Left renal cortex interstitium (tissue), 4 donors: ENCODE measurements at regions not wholly inside any gene's neighbourhood (a gene's known extent, or its start where the extent isn't known, plus 50 kb on each side); places are given as distances from the start of the nearest gene placed in this dataset.

Source experiments
- DNase-seq, 4 donors: peaks; one replicate each; pipeline ENCODE4 v3.0.0-alpha.2; 2013; ENCODE audit warnings: low read depth in 4 of 4, low spot score in 2 of 4, missing footprints in 1 of 4

DNA sequence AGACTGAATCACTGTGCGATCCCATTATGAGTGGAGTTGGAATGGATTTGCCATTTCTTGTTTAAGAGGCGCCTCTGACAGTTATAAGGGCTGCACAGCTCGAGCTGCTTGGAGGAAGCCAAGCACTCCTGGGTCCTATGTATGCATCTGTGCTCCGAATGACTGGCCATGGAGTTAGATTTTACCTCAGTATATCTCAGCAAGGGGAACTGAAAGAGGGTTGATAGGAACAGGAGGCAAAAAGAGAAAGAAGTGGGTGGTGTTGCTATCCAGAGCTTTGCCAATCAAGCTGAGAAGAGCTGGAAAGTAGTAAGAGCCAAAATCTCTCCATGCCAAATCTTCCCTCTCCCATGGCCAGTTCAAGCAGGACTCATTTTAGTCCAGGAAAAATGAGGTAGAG is 632.0 kb upstream of the KIRREL3 start:
- no peak for DNase-seq

DNA sequence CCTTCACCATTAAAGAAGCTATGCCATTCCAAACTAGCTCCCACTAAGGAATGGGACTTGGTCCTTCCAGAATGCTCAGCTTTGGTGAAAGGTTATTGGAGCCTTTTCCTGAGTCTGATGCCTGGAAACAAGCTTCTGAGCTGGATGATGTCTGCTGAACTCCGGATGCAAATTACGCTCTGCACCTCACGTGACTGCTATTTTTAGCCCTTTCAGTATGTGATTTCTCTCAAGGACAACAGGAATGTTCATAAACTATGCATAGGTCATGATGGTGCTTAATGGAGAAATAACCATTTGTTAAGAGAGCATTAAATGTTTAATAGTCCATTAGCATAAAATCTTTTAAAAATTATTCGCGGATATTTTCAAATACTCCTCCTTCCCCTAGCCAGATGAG is 631.4 kb upstream of the KIRREL3 start:
- DNase-seq, result no peak

DNA sequence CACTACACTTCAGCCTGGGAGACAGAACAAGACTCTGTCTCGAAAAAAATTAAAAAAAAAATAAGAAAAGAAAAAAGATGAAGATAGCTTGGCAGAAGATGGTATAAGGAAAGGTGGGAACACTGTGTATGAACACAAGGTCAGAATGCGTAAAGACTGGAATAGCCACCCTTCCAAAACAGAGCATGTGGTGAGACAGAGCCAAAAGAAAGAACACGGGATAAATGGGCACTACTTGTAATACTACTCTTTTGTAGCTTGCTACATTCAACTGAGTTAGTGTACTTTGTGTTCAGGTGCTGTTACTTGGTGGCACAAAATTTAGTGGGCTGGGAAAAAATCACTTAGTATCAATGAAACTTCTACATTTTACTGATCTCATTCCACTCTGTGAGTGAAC is 628.6 kb upstream of the KIRREL3 start:
- DNase-seq, result no peak

DNA sequence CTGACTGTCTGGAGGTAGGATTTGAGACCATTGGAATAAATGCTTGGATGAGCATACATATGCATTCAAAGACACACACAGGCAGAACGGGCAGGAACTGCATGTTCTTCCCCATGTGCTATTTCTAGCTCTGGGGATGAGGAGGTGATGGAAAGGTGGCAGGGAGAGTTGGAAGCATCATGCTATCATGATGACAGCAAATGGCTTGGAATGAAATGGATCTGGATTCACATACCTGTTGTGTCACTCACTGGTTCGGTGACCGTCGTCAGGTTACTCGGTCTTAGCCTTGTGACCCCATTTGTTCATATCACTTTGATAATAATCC is 627.9 kb upstream of the KIRREL3 start:
- no peak for DNase-seq

DNA sequence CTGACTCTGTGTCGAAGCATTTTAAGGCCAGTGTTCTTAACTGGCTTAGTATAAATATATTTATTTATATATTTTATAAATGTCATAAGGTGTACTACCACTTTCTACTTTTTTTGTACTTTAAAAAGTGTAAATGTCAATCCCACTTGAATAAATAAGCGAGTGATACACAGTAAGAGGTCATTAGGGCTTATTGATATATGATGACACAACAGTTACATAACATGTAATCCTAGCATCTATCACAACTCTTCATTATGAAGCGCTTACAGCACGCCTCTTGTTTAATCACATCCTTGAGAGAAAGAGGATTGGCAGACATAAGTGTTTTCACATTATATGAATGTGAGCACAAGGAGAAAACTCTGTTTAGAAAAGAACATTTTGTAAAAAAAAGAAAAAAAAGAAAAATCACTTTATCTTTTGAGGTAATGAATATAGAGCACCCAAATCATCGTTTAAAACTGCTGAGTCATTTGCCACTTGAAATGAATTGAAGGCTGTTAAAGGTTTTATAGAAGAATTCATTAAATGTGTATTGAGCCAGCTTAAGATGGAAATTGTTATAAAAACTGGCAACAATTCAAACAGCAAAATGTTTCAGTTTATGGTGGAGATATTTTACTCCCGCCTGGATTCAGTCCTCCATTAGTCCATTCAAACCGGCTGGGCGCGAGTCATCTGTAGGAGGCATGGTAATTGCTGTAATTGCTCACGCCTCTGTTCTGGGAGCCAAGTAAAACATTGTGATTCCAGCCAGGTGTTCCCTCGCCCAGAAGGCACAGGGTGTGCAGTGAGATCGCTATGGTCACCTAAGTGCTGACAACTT is 627.3 kb upstream of the KIRREL3 start:
- DNase-seq, result no peak

DNA sequence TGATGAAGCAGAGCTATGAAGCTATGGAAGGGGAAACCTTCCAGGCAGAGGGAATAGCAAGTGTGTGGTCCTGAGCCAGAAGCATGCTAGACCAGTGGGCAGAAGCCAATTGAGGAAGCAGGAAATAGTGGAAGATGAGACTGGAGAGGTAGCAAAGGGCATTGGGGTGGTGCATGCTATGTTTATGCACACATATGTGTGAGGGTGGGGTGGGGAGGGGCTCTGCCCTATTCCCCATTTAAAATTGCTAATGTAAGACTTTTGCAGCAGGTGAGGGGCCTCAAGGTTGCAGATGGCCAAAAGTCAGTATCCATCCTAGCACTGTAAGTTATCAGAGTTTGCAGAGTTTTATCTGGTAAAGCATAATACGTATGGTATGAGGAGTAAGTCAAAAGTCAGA is 626.6 kb upstream of the KIRREL3 start:
- DNase-seq, result no peak

DNA sequence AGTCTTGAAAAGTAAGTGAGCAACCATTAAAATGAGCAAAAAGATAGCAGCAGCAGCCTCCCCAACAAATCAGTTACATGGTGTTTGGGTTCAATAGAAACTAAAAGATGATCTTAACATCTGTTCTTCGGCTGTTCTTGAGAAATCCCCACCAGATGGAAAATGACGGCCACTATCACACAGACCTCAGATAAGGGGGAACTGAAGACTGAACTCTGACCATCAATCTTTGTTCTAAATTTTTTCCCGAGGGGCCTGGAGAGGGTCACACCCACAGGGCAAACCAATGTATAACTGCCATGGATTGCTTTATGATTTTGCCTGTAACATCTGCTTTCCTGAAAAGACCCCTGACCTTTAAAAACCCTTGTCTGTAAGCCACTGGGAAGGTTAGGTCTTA is 624.8 kb upstream of the KIRREL3 start:
- DNase-seq, result no peak

DNA sequence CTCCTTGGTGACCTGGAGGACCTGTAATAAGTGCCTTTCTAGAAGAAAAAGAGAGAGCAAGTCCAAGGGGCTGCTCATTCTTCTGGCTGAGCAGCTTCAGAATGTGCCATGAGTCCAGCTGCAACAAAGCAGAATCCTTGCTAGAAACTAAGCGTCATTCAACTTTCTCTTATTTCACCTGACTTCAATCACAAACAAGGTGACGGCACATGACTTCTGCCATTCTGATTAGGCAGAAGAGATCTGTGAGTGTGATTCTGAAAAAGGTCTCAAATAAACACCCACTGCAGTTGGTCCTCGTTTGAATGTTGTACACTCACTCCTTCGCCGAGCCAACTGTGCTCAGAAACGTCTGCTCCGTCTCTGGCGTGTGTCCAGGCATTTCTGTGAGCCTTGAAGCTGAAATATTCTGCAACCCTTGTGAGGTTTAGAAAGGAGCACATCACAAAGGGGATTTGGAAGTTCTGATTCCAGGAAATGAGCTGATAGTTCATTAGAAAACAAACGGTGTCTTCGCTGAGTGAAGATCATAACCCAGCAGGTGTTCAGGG is 623.8 kb upstream of the KIRREL3 start:
- DNase-seq, result no peak

DNA sequence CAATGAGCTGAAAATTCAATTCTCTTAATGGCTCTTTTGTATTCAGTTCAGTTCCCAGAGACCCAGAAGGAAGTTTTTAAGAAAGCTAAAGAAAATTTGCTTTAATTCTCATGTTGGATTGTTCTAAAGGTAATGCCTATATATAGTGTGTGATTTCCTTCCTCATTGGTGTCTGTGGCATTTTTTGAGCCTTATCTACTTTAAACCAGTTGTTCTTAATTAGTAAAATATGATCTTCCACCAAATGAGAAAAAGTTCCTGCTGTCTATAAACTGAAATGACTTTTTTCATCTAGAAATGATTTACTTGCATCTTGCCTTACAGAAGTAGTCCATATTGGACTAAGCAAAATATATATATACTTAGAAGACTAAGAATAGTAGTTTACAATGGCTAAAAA is 622.1 kb upstream of the KIRREL3 start:
- DNase-seq, result no peak

DNA sequence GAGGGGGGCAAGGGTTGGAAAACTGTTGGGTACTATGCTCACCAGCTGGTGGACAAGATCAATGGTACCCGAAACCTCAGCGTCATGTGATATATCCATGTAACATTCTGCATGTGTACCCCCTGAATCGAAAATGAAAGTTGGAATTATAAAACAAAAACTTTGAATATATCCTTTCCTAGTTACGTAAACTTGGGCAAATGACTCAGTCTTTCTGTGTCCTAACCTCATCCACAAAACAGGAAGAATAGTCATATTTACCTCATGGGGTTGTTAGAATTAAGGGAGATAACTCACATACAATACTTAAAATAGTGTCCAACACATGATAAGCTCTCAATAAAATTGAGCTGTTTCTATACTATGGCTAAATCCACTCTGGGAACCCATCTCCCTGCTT is 620.1 kb upstream of the KIRREL3 start:
- DNase-seq, result no peak

DNA sequence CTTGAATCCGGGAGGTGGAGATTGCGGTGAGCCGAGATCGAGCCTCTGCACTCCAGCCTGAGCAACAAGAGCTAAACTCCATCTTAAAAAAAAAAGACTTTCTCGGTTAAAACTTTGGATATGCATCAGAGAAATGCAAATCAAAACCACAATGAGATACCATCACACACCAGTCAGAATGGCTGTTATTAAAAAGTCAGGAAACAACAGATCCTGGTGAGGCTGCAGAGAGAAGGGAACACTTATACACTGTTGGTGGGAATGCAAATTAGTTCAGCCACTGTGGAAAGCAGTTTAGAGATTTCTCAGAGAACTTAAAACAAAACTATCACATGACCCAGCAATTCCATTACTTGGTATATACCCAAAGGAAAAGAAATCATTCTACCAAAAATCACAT is 619.4 kb upstream of the KIRREL3 start:
- DNase-seq, result no peak

DNA sequence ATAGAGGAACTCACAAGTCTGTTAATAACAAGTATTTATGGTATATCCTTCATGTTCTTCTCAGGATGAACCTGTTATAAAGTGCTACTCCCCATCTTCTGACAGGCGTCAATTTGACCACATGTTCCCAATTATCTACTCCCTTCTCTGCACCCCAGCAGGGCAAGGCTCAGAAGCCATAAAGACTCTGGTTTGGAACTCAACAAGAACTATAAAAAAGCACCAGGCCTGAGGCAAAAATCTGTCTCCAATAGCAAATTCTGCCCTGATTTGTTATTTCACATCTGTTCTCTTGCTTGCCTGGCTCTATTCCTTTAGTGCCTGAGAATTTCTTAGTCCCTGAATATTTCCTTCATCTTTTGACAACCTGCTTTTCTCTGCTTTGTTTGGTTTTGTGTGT is 618.2 kb upstream of the KIRREL3 start:
- DNase-seq, result no peak

DNA sequence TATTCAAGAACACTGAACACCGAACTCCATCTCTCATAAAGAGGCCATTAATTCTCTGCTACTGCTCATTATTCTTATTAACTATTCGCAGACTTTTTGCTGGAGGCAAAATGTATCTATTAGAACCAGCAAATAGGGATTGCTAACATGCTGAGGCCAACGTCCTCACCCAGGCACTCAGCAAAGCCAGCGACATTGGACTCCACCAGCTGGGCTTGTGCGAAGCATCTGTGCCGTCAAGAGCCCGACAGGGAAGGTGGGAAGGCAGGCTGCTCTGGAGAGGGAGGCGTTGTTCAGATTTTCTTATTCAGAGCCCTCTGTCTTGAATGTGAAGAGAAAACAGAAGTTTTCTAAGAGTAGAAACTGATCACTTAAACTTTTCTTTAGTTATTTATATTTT is 615.6 kb upstream of the KIRREL3 start:
- no peak for DNase-seq

DNA sequence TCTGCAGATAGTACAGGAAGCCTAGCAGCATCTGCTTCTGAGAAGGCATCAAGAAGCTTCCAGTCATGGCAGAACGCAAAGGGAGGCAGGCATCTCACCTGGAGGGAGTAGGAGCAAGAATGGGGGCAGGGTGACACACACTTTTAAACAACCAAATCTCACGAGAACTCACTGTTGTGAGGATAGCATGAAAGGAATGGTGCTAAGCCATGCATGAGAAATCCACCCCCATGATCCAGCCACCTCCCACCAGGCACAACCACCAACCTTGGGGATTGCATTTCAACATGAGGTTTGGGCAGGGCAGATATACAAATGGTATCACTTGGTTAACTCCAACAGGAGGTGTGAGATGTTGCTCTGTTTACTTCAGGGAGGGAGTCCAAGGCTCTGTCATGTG is 612.0 kb upstream of the KIRREL3 start:
- DNase-seq, result no peak

DNA sequence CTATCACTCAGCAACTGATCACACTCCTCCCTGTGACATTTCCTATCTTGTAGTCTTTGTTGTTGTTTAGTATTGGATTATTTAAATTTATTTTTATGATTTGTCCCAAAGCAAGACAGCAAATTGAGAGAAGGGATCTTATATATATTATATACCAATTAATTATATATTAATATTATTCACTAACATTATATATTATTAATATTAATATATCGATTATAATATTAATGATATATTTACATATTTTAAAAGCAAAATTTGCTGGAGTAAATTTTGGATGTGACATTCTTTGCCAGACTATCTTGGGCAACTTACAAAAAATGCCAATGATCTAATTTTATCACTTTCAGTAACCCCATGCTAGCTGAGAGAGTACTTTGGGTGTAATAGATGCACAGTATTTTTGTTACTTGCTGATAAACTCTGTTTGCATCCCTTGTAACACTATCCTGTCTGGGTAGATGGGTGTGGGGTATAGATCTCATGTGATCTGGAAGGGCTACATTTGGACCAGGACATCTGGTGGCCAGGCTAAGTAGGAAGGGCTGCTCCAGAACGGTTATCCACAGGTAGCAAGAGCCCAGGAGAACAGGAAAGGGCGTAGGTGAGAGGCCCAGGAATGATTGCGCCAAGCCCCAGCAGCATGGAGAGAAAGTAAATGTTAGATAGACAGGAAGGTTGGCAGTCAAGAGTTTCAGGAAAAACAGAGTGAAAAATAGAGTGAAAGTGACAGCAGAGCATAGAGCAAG is 608.6 kb upstream of the KIRREL3 start:
- no peak for DNase-seq

DNA sequence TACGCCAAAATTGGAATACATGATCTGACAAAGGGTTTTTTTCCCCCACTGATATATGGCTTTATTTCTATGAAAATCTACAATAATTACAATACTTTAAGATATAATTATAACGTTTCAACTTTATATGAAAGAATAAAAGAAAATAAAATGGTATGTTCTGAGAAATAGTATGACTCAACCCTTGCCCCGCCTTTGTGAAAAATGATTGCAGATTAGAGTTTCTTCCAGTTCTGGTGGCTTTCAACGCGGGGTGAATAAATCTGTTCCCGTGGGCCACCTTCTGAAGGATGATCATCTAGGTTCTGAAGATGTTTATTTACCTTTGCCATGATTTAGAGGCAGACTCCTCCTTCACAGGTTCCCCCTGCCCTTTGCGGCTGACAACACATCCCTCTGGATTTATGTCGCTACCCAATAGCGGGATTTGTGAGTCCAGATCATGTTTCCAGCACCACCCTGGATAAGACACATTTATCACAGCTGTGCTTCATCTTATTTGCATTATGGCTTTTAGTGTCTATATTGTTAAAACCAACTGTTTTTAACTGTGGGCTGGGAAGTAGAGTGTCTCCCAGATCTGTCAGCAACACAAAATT is 607.0 kb upstream of the KIRREL3 start:
- DNase-seq, result no peak

DNA sequence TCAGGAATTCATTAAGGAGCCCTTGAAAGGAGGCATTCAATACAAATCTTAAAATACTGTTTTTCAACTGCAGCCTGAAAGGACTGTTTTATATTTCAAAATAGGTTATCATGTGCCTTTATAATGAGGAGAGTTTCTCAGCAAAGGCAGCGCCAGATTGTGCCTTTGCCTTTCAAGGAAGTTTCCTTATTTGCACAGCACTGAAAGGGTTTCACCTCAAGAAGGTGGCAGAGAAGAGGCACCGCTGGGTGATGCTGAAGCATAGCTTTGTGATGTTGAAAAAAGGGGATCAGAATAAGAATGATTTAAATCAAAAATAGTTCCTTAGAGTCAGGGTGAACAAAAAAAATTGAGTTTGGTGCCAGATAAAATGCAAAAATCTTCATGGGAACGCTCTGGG is 601.0 kb upstream of the KIRREL3 start:
- DNase-seq, result no peak

DNA sequence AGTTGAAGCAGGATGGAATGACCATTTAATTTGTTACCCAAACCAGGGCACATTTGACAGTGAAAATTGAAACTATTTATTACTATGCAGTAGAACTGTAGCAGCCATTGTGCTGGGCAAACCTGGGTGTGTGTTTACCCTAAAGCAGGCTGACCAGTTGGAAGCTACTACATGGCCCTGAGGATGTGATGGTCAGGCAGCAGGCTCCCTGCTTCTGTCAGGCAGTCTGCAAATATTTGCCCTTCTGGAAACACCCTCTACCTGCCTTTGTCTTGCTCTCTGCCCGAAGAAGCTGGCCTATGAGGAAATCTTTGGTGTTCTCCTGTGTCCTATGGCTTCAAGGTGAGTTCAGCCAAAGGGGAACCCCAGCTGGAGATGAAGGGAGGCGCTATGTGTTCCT is 600.1 kb upstream of the KIRREL3 start:
- no peak for DNase-seq

DNA sequence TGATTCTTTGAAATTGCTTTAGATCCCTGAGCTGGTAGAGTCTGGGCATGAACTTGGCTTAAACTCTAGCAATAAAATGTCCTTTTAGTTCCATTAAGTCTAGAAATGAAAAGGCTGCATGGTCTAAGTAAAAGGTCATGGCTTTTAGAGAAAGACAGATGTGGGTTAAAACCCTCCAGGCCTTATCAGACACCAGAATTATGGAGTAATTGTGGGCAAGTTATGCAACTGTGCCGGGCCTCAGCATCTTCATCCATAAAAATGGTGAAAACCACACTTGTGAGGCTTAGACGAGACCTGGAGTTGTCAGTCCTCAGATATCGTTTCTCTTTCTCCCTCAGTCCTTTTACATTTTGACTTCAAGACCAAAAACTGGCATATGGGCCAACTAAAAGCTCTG is 597.9 kb upstream of the KIRREL3 start:
- no peak for DNase-seq

DNA sequence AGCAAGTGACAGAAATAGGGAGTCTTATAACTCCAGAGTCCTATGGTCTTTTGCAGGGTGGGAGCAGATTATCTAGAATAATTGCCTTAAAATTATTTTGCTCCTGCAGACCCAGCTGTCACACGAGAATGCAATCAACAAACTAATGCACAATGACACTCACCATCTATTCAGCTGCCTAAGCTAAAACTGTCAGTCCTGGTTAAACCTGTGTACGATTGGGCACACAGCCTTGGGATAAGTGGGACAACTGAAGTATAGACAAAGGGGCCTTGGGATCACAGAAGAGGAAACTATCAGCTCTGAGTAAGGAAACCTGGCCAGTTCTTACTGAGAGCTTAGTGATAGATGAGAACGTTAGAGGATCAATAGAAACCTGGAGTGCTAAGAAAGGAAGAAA is 595.9 kb upstream of the KIRREL3 start:
- no peak for DNase-seq

DNA sequence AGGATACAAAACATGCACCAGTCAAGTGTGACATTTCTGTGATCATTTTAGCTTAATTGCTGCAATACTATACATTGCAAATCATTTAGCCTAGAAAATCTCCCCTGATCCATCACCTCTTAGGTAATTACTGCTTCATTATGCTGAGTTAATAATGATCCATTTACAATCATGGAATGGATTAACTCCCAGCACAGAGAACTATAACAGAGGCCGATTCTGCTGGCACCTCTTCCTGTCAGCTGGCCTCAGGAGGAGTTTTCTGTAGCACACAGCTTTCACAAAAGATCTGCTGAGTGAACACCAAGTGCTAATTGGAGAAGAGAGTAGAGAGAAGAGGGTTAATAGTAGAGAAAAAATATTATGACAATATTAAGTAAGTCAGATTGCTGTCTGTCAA is 591.8 kb upstream of the KIRREL3 start:
- no peak for DNase-seq

DNA sequence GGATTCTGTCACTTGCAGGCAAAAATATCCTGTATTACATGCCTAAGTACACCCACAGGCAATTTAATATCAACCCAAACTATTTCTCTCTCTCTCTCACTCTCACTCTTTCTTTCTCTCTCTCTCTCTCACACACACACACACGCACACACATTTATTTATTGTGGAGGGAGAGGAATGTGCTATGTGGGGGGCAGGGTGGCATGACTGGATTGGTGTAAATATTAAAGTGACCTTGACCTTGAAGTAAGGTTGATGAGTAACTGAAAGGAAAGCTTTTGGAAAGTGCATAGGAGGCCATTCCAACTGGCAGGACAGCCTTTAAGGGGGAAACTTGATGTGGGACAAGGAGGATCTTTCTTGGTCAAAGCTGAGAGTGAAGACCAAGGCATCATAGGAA is 589.7 kb upstream of the KIRREL3 start:
- no peak for DNase-seq
